GM20000 (cell line): ENCODE measurements at regions not wholly inside any gene's neighbourhood (a gene's known extent, or its start where the extent isn't known, plus 50 kb on each side); places are given as distances from the start of the nearest gene placed in this dataset.

Experiments used
- DNase-seq: peaks from one replicate; pipeline ENCODE4 v3.0.0; 2012; ENCODE audit warnings: low spot score
- TF ChIP-seq, protein P1 (sequence below): IDR thresholded peaks from 2 replicates; pipeline ENCODE4 v1.5.1; 2012; ENCODE audit warnings: mild to moderate bottlenecking, control low read depth; ENCODE audit errors: extremely low read depth, missing control alignments

DNA sequence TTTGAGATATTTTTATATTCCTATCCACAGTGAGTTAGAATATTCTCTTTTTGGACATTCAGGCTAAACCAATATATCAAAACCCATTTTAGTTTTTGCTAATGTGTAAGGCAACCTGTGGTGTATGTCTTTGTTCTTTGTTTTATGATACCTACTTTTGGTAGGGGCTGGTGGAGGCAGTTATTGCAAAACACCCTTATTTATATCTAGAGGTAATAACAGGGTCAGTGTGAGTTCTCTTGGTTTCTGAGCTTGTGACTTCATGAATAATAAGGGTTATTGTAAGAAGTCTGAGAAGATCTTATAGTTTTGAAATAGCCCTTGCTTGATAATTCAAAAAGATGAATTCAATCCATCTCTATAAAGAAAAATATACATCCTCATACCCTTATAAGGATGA is 235.1 kb upstream of the LRIG3 start:
- TF ChIP-seq, protein P1, sequence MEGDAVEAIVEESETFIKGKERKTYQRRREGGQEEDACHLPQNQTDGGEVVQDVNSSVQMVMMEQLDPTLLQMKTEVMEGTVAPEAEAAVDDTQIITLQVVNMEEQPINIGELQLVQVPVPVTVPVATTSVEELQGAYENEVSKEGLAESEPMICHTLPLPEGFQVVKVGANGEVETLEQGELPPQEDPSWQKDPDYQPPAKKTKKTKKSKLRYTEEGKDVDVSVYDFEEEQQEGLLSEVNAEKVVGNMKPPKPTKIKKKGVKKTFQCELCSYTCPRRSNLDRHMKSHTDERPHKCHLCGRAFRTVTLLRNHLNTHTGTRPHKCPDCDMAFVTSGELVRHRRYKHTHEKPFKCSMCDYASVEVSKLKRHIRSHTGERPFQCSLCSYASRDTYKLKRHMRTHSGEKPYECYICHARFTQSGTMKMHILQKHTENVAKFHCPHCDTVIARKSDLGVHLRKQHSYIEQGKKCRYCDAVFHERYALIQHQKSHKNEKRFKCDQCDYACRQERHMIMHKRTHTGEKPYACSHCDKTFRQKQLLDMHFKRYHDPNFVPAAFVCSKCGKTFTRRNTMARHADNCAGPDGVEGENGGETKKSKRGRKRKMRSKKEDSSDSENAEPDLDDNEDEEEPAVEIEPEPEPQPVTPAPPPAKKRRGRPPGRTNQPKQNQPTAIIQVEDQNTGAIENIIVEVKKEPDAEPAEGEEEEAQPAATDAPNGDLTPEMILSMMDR = no peak
- DNase-seq = no peak

DNA sequence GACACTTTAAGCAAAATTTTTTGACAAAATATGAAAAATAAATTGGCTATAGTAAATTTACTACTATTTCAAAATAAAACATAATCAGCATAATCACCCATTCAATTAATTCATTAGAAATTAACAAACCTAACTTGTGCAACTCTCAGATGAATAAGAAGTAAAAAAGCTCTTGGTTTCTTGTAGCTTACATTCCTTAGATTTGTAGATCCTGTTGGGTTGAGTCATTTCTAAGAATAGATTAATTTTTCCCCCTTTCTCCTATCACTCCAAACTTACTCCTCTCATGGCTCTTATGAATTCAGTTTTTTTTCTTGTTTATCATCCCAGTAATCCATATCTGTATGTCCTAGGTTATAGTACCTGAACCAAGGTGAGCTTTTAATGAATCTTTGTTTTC is 230.9 kb upstream of the LRIG3 start:
- no peak for DNase-seq
- TF ChIP-seq, protein P1 = no peak

DNA sequence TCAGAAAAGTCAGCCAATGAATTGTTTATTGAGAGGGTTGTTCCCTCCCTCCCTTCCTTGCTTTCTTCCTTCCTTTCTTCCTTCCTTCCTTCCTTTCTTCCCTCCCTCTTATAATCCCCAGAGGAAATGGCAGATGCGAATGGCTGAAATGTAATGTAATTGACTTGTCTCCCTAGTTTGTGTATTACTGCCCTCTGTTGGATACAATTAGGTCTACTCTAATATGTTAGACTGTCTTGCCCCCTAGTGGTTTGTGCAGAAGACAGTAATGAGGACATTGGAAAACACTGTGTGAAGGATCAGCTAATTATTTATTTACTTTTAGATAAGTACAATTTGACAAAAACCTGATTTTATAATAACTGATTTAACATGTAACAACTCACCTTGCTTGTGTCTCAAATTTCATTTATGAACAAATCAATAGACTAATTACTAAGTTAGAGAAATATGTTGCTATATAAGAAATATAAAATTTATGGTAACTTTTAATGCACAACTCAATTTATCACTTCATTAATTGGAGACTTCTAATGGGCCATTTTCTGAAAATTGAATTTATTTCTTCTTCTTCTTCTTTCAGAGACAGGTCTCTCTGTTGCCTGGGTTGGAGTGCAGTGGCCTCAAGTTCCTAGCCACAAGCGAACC is 229.8 kb upstream of the LRIG3 start:
- peak; percentile 49 for DNase-seq
- TF ChIP-seq, protein P1 = peak; percentile 92

DNA sequence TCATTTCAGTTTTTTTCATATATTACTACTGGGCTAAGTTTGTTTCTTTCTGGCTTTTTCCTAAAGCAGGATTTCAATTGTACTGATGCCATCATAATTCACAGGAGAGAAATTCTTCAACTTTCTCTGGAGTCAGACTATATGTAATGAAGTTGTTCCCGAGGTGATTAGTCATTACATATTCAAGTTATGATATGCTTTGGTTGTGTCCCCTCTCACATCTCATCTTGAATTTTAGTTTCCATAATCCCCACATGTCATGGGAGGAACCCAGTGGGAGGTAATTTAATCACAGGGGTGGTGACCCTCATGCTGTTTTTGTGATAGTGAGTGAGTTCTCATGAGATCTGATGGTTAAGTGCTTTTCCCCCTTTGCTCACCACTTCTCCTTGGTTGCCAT is 227.5 kb upstream of the LRIG3 start:
- no peak for DNase-seq
- TF ChIP-seq, protein P1 = no peak

DNA sequence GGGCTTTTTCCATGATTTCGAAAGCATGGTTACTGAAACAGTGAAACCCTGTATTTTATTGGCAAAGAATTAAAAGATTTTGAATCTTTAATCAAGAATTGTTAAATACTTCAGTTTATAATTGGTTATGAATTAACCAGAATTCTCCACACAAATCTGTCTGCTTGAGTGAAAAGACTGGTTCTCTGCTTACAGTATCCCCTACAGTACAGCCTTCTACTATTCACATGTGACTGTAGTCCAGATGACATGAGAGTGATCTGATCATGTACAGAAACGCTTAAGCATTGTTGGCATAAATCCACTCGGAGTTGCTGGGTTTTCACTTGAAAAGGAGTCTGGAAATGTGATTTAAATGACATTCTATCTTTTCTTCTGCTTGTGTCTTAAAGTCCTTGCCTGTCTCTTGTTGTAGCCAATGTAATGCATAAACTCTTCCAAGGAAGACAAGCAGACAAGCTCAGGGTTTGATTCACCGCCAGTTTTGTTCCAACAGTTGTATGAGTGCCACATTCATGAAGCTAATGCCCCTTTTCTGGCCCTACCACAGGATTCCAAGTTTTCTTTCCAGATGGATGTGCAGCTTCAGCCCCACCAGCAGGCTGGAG is 222.0 kb upstream of the LRIG3 start:
- DNase-seq = no peak
- TF ChIP-seq, protein P1 = no peak

DNA sequence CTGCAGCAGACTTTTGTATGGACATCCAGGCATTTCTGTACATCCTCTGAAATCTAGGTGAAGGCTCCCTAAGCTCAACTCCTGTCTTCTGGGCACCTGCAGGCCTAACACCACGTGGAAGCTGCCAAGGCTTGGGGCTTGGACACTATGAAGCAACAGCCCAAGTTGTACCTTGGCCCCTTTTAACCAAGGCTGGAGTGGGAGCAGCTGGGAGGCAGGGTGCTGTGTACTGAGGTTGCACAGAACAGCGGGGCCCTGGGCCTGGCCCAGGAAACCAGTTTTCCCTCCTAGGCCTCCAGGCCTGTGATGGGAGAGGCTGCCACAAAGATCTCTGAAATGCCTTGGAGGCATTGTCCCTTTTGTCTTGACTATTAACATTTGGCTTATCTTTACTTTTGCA is 214.4 kb upstream of the LRIG3 start:
- no peak for DNase-seq
- TF ChIP-seq, protein P1 = no peak

DNA sequence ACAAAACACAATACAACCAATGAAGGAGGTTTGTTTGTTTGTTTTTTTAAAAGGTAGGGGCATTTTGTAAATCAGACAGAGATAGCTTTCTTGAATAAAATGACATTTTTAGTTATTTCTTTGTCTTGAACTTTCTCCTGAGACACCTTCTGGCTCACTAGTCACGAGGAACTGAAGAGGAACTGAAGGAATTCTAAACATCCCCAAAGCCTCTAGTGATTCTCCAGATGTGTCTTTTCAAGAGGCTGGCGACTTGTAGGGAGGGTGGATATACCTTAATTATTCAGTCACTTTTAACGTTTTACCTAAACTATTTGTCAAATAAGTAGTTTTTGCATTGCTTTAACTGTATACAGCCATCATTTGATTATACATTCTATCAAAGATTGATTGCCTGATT is 211.2 kb upstream of the LRIG3 start:
- TF ChIP-seq, protein P1 = no peak
- no peak for DNase-seq
